H1 (cell line): ENCODE measurements at regions not wholly inside any gene's neighbourhood (a gene's known extent, or its start where the extent isn't known, plus 50 kb on each side); places are given as distances from the start of the nearest gene placed in this dataset.
A peak's percentile ranks its signal among the peaks of the same experiment; 100 is the strongest.

ENCODE experiments used
- CTCF ChIA-PET: fragments of 300-600 bp; sonication (Branson Sonifier 250); formaldehyde crosslinking; loops from one replicate; lab custom pipeline; 2021; ENCODE audit not compliant: partially characterized antibody; lab: Charles Lee
- POLR2A ChIA-PET: fragments of 300-600 bp; sonication (Branson Sonifier 250); formaldehyde crosslinking; loops from one replicate; lab custom pipeline; 2021; ENCODE audit warnings: inconsistent platforms; ENCODE audit not compliant: partially characterized antibody; lab: Charles Lee
- DNase-seq, 2 experiments: peaks; one replicate each; pipeline versions ENCODE4 v3.0.0 to v3.0.0-alpha.2; 2010 to 2022; ENCODE audit warnings: low spot score in 2 of 2, low read depth in 1 of 2, mixed read lengths in 1 of 2
- FAIRE-seq: peaks from 2 replicates; lab custom pipeline; 2011; peaks lifted over from hg19 to GRCh38; lab: Jason Lieb, UNC
- H2AFZ ChIP-seq: 2 replicates; pipeline ENCODE4 v1.8.1; 2012; ENCODE audit warnings: low read length, inconsistent platforms
- H2AK5ac ChIP-seq: 2 replicates; pipeline ENCODE4 v1.6.1; 2013; ENCODE audit warnings: low read depth, low read length
- H2BK120ac ChIP-seq: replicated peaks from 2 replicates; pipeline ENCODE3; 2013; ENCODE audit warnings: low read depth, low read length, inconsistent platforms
- H2BK12ac ChIP-seq: 2 replicates; pipeline ENCODE4 v1.6.1; 2013; ENCODE audit warnings: low read depth, low read length
- H2BK15ac ChIP-seq: 2 replicates; pipeline ENCODE4 v1.6.1; 2013; ENCODE audit warnings: low read length
- H2BK20ac ChIP-seq: 2 replicates; pipeline ENCODE4 v1.6.1; 2013; ENCODE audit warnings: low read length
- H2BK5ac ChIP-seq: 2 replicates; pipeline ENCODE4 v1.6.1; 2013; ENCODE audit warnings: low read depth, low read length
- H3K14ac ChIP-seq: 2 replicates; pipeline ENCODE4 v1.6.1; 2013; ENCODE audit warnings: inconsistent platforms; ENCODE audit not compliant: insufficient read length
- H3K18ac ChIP-seq: 2 replicates; pipeline ENCODE4 v1.6.1; 2013; ENCODE audit warnings: low read length; ENCODE audit errors: extremely low read depth
- H3K23ac ChIP-seq: 2 replicates; pipeline ENCODE4 v1.6.1; 2013; ENCODE audit warnings: inconsistent platforms; ENCODE audit not compliant: insufficient read length
- H3K23me2 ChIP-seq: 2 replicates; pipeline ENCODE4 v1.6.1; 2013; ENCODE audit warnings: low read depth, low read length
- H3K27ac ChIP-seq: 2 replicates; pipeline ENCODE4 v1.6.1; 2011; ENCODE audit warnings: low read depth, low read length, inconsistent platforms
- H3K27me3 ChIP-seq, 4 experiments: replicated peaks in 1 of 4; 1 replicate in 1 of 4; 2 replicates in 3 of 4; pipeline versions ENCODE4 v1.6.1 to v1.8.1; 2011 to 2013; ENCODE audit warnings: low read length in 3 of 4, mild to moderate bottlenecking in 3 of 4, inconsistent platforms in 2 of 4, mixed read lengths in 2 of 4, moderate library complexity in 1 of 4; ENCODE audit not compliant: control insufficient read depth in 3 of 4, insufficient read depth in 3 of 4; ENCODE audit errors: extremely low read depth in 1 of 4
- H3K36me3 ChIP-seq, 4 experiments: 2 replicates each; pipeline versions ENCODE4 v1.6.1 to v1.8.1; 2011 to 2013; ENCODE audit warnings: mild to moderate bottlenecking in 4 of 4, low read length in 3 of 4, moderate library complexity in 2 of 4, control low read depth in 1 of 4, inconsistent platforms in 1 of 4; ENCODE audit not compliant: insufficient read depth in 4 of 4, control insufficient read depth in 2 of 4
- H3K4ac ChIP-seq: replicated peaks from 2 replicates; pipeline ENCODE3; 2013; ENCODE audit warnings: low read length, low read depth, mixed read lengths, inconsistent platforms; ENCODE audit not compliant: insufficient read length
- H3K4me1 ChIP-seq, 4 experiments: replicated peaks in 1 of 4; 1 replicate in 1 of 4; 2 replicates in 3 of 4; pipeline versions ENCODE4 v1.6.1 to v1.8.1; 2011 to 2013; ENCODE audit warnings: low read length in 3 of 4, inconsistent platforms in 2 of 4, mixed read lengths in 1 of 4; ENCODE audit not compliant: insufficient read depth in 4 of 4, control insufficient read depth in 3 of 4
- H3K4me2 ChIP-seq, 2 experiments: 2 replicates each; pipeline versions ENCODE4 v1.6.1 to v1.8.1; 2011 to 2013; ENCODE audit warnings: low read depth in 2 of 2, low read length in 2 of 2, control low read depth in 1 of 2, inconsistent platforms in 1 of 2, mild to moderate bottlenecking in 1 of 2; ENCODE audit not compliant: insufficient read depth in 1 of 2
- H3K4me3 ChIP-seq, 4 experiments: fragments of 200-600, 300-600 bp in 1 of 4; sonication (generic), shearing (Covaris generic), sonication (Bioruptor Twin) in 1 of 4; 2 replicates each; pipeline versions ENCODE4 v1.5.1 to v1.8.1; 2011 to 2016; ENCODE audit warnings: low read length in 4 of 4, low read depth in 3 of 4, control low read depth in 2 of 4, inconsistent platforms in 2 of 4, mild to moderate bottlenecking in 2 of 4, mixed read lengths in 1 of 4, moderate library complexity in 1 of 4; ENCODE audit not compliant: insufficient read depth in 2 of 4; ENCODE audit errors: extremely low read depth in 1 of 4
- H3K56ac ChIP-seq: replicated peaks from 2 replicates; pipeline ENCODE3; 2013; ENCODE audit warnings: low read depth, mild to moderate bottlenecking, mixed read lengths, low read length, inconsistent platforms; ENCODE audit not compliant: insufficient read length
- H3K79me1 ChIP-seq: 2 replicates; pipeline ENCODE4 v1.6.1; 2013; ENCODE audit warnings: low read depth, low read length, control low read depth
- H3K79me2 ChIP-seq, 2 experiments: 2 replicates each; pipeline versions ENCODE4 v1.6.1 to v1.8.1; 2012 to 2013; ENCODE audit warnings: low read length in 2 of 2, mild to moderate bottlenecking in 2 of 2, inconsistent platforms in 1 of 2; ENCODE audit not compliant: insufficient read depth in 2 of 2, control insufficient read depth in 1 of 2
- H3K9ac ChIP-seq, 4 experiments: replicated peaks in 1 of 4; 1 replicate in 1 of 4; 2 replicates in 3 of 4; pipeline versions ENCODE4 v1.6.1 to v1.8.1; 2011 to 2013; ENCODE audit warnings: low read depth in 3 of 4, low read length in 3 of 4, control low read depth in 2 of 4, mild to moderate bottlenecking in 2 of 4, moderate library complexity in 2 of 4, inconsistent platforms in 1 of 4; ENCODE audit errors: extremely low read depth in 1 of 4
- H3K9me3 ChIP-seq, 2 experiments: 2 replicates each; pipeline versions ENCODE4 v1.6.1 to v1.8.1; 2012 to 2013; ENCODE audit warnings: mild to moderate bottlenecking in 2 of 2, moderate library complexity in 2 of 2, control low read depth in 1 of 2, inconsistent platforms in 1 of 2, low read depth in 1 of 2, low read length in 1 of 2, mixed read lengths in 1 of 2; ENCODE audit not compliant: insufficient read depth in 2 of 2
- H4K20me1 ChIP-seq, 2 experiments: replicated peaks in 1 of 2; 2 replicates each; pipeline versions ENCODE3 to v1.8.1; 2011 to 2013; ENCODE audit warnings: inconsistent platforms in 2 of 2, low read length in 2 of 2, mild to moderate bottlenecking in 1 of 2; ENCODE audit not compliant: insufficient read depth in 2 of 2, control insufficient read depth in 1 of 2
- H4K5ac ChIP-seq: 2 replicates; pipeline ENCODE4 v1.6.1; 2013; ENCODE audit warnings: low read length, low read depth, mixed read lengths, inconsistent platforms; ENCODE audit not compliant: insufficient read length
- H4K8ac ChIP-seq: 2 replicates; pipeline ENCODE4 v1.8.0; 2013; ENCODE audit warnings: mild to moderate bottlenecking, moderate library complexity, low read length, inconsistent platforms; ENCODE audit not compliant: insufficient read depth; ENCODE audit errors: extremely low read depth
- H4K91ac ChIP-seq: replicated peaks from 2 replicates; pipeline ENCODE3; 2013; ENCODE audit warnings: low read length, mixed read lengths, inconsistent platforms; ENCODE audit not compliant: insufficient read length
- CEBPB ChIP-seq: IDR thresholded peaks from 2 replicates; pipeline ENCODE4 v1.6.1; 2012; ENCODE audit warnings: low read depth, low read length
- HDAC6 ChIP-seq: IDR thresholded peaks from one replicate; pipeline ENCODE4 v1.7.1; 2012; ENCODE audit warnings: low read depth, mild to moderate bottlenecking, inconsistent platforms, low read length, moderate library complexity
- WGBS, 2 experiments: shearing (Covaris generic) in 1 of 2; methylation state at CpG; one replicate each; pipeline versions ENCODE4 v1.1.6 to v1.1.7; 2013 to 2015; ENCODE audit warnings: low lambda C conversion rate in 2 of 2, mixed read lengths in 2 of 2, inconsistent platforms in 1 of 2, low coverage in 1 of 2, missing lambda C conversion rate in 1 of 2; ENCODE audit not compliant: insufficient replicate concordance in 2 of 2, insufficient coverage in 1 of 2, insufficient read length in 1 of 2; ENCODE audit errors: extremely low coverage in 1 of 2, missing lambda C conversion rate in 1 of 2; 5-methylcytosine and 5-hydroxymethylcytosine counted together

- no peak for FAIRE-seq
- peaks cover 0 to 44% (median 25%) of the 10 kb centered on the region in 4 experiments; a peak in 6 of 7 replicates for H3K4me1 ChIP-seq
- H4K20me1 ChIP-seq: no peaks in the 10 kb centered on the region
- TF ChIP-seq HDAC6 (no peak), CEBPB (no peak)
- TF ChIP-seq, all 59 proteins: peak for 0
- H2BK5ac ChIP-seq: 0 out of 2 replicates have a peak overlapping the region, but pooled peaks have one; percentile 71
- no peak overlapping the region for H3K4ac ChIP-seq
- WGBS, 2 experiments: 86% methylated on average over 10 of the region's 19 CpGs; no CpG with 5 or more reads in 1 of the 2 experiments
- peaks cover 7% of the 10 kb centered on the region; the same call in 1 of the 2 replicates for H3K23me2 ChIP-seq
- H2BK15ac ChIP-seq: no peak overlapping the region; the same call in 1 of the 2 replicates
- no peak for DNase-seq
- peak overlapping the region; percentile 87; the same call in 1 of the 2 replicates for H2BK12ac ChIP-seq
- H3K14ac ChIP-seq: no peak overlapping the region
- no peak overlapping the region for H3K23ac ChIP-seq
- H3K18ac ChIP-seq: 0 out of 2 replicates have a peak overlapping the region, but pooled peaks have one; percentile 32
- H4K5ac ChIP-seq: no peak overlapping the region
- H3K36me3 ChIP-seq: no peaks in the 10 kb centered on the region
- H3K4me2 ChIP-seq: no peak overlapping the region
- H3K9me3 ChIP-seq: no peaks in the 10 kb centered on the region
- H2BK120ac ChIP-seq: no peak overlapping the region
- H3K9ac ChIP-seq: no peak overlapping the region
- peak overlapping the region; percentile 1; the same call in 1 of the 2 replicates for H4K8ac ChIP-seq
- ChIA-PET CTCF (interaction anchor here (0.8 to 4.3 kb wide), 6 partner anchors 11 to 523 kb away, joined by 3 to 16 read pairs (median 3); no protein-coding TSS in a partner anchor), POLR2A (no interaction called here)
- peak overlapping the region; percentile 75; the same call in 1 of the 2 replicates for H2AK5ac ChIP-seq
- H3K27ac ChIP-seq: no peak overlapping the region
- H2BK20ac ChIP-seq: no peak overlapping the region
- H3K79me1 ChIP-seq: no peaks in the 10 kb centered on the region; the same call in 1 of the 2 replicates
- no peak overlapping the region for H3K56ac ChIP-seq
- no peaks in the 10 kb centered on the region for H3K79me2 ChIP-seq
- no peak overlapping the region for H4K91ac ChIP-seq
- no peak overlapping the region for H2AFZ ChIP-seq
- no peak overlapping the region for H3K4me3 ChIP-seq
- no peaks in the 10 kb centered on the region; a peak in 1 of 7 replicates for H3K27me3 ChIP-seq
Measured at GRCh38 chr17:79218175-79218824, 143.7 kb downstream of the ENGASE start.
